ENCODE measurements at regions not wholly inside any gene's neighbourhood (a gene's known extent, or its start where the extent isn't known, plus 50 kb on each side); places are given as distances from the start of the nearest gene placed in this dataset.
"Not testable (repeated sequence)": the region's sequence is repeated elsewhere in the genome, so short reads cannot be mapped to it uniquely, and the experiment has no call there.

DNA sequence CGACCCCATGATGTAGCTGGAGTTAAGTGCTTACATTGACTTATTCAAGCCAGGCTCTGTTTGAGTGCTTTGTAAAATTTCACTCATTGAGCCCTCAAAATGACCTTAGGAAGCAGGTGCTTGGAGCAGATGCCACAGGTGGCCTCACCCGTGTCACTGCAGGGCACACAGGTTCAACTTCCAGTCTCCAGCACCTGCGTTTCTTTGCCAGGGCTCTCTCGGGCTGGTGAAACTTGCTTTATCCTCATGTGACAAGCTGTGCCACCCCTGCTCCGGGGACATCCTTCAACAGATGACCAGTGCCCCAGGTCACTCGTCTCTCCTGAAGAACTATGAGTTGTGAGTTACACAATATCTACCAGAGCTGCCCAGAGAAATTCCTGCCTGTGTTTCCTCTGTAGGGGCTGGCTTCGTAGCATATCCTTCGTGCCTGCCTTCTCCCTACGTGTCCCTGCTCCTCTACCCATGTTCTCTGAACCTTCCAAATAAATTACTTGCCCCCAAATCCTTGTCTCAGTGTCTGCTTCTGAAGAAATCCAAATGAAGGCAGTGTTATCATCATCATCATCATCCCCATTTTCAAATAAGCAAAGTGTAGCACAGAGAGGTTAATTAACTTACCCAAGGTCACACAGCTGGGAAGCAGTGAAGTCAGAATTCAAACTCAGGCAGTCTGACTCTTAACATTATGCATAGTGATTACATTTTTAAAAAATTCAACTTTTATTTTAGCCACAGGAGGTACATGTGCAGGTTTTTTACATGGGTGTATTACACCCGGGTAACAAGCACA, 352.5 kb downstream of the NPIPA8 start:
- no peak for DNase-seq (ENCODE audit: low read depth)

DNA sequence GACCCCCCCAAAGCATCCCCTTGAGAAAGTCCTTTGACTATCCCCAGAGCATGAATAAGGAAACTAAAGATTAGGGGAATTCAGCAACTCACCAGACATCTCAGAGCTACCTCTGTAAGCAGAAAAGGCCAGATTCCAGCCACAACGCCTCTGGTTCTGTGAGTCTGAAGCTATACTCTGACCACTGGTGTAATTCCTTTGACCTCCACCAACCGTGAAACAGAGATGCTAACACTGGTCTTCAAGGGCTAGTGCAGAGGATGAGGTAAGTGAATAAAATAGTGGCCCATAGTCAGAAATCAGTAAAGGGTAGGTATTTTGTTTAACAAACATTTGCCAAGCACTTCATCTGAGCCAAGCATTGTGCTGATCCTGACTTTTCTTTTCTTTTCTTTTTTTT, 353.4 kb downstream of the NPIPA8 start:
- no peak for DNase-seq (ENCODE audit: low read depth)

DNA sequence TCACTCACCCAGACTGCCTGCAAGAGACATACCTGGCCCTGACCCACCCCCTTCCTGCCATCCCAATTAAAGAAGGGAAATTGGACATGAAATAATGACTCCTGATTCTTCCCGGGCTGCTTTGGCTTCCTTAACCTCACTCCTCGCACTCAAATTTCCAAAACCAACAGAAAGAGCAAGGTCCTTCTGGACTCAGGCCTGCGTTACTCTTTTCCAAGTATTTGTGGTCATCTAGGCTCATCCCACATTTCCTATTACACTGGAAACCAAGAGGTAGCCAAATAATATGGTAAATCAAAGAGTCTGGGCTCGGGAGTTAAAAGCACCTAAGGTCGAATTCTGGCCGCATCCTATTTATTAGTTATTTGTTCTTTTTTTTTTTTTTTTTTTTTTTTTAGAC, 359.3 kb downstream of the NPIPA8 start:
- DNase-seq (ENCODE audit: low read depth), result no peak

DNA sequence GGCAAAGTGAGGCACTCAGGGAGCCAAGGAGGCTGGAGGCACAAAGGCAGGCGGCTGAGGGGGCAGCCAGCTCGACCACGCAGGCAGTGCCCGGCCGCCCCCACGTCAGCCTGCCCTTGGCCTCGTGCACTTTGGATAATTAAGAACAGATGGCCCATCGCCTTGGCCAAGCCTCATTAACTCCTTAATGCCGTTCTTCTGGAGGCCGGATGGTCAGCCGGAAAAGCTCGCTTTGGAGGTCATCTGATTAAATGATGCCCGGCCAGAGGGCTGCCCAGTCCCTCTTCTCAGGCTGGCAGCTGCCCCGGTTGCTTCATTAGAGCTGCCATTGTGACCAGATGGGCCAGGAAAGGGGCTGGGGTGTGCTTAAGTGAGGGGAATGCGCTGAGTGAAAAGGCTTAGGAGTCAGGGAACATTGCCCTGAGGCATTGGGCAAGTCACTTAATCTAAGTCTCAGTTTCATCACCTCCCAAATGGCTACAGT, 364.0 kb downstream of the NPIPA8 start:
- DNase-seq (ENCODE audit: low read depth), result no peak

DNA sequence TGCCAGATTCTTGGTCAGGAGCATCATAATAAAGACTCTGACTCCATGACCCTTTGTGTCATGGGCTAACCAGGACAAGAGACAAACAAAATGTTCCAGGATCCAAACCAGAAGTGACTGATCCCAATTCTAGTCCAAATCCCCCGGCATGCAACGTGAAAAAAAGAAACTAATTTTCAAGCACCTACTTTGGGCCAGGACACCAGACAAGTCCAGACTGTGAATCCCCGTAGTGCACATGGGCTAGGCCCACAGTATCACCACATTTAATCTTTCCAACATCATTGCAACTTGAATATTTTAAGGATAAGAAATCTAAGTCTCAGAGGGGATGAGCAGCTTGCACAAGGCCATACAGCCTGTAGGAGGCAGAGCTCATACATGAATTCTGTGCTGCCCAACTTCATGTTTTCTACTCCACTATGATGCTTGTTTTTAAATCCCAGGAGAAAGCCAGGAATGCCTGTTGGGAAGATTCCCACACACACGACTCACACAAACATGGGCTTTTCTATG, 365.7 kb downstream of the NPIPA8 start:
- DNase-seq (ENCODE audit: low read depth), result no peak

DNA sequence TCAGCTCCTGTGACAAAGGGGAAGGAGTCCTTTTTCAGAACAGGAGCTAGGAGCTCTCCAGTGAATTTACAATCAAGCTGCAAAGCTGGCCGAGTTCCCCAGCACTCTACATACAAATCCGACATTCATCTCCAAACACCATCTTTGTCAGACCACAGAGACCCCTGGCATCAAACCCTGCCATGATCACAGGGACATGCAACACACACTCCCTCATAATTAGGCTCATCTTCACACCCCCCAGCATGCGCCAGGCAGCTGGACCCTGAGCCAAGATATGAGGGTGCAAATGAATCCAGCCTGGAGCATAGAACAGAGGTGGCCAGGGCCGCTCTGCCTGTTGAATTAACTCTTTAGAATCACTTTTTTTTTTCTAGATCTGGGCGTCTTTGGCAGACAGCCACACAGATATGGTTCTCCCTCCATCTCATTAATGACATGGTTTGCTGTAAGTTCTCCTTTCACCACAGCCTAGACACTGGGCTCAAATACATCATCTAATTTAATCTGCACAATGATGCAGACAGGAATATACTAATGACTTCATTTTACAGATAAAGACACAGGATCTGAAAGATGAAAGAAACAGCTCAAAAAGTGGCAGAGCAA, 366.3 kb downstream of the NPIPA8 start:
- DNase-seq (ENCODE audit: low read depth), result no peak

DNA sequence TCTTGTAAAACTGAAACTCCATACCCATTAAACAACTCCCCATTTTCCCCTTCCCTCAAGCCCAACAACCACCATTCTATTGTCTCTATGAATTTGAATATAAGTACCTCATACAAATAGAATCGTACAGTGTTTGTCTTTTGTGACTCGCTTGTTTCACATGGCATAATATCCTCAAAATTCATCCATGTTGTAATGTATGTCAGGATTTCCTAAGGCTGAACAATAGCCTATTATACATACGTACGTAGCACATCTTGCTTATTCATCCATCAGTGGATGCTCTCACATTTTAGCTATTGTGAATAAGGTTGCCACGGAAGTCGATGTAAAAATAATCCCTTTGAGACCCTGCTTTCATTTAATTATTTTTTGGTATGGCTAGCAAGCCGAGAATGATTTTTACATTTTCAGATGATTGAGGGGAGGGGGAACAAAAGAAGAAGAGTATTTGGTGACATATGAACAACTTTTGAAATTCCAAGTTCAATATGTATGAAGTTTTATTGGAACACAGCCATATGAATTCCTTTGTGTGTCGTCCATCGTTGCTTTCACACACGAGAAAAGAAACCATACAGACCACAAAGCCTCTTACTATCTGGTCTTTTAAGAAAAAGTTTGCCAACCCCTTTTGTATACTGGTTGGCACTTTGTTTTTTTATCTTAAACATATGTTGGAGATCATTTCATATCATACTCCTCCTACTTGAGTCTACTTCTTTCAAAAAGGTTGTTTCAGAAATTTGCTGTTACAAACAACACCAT, 371.2 kb downstream of the NPIPA8 start:
- no peak for DNase-seq (ENCODE audit: low read depth)

DNA sequence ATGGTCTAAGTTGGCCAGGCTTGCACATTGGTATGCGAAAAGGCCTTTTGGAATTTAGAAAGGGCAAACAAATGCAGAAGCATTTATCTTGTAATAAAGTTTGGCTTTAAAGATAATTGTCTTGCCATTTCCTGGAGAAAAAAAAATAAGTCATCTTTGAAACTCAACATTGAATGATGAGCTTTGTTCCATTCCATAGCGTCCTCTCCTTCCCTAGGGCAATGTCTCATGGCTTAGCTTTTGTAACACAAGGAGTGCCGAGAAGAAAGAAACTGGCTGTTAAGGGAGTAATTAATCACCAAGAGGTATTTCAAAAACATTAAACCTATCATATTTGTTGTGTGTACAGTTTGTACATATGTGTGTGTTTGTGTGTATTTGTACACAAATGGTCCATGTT, 372.3 kb downstream of the NPIPA8 start:
- no peak for DNase-seq (ENCODE audit: low read depth)

DNA sequence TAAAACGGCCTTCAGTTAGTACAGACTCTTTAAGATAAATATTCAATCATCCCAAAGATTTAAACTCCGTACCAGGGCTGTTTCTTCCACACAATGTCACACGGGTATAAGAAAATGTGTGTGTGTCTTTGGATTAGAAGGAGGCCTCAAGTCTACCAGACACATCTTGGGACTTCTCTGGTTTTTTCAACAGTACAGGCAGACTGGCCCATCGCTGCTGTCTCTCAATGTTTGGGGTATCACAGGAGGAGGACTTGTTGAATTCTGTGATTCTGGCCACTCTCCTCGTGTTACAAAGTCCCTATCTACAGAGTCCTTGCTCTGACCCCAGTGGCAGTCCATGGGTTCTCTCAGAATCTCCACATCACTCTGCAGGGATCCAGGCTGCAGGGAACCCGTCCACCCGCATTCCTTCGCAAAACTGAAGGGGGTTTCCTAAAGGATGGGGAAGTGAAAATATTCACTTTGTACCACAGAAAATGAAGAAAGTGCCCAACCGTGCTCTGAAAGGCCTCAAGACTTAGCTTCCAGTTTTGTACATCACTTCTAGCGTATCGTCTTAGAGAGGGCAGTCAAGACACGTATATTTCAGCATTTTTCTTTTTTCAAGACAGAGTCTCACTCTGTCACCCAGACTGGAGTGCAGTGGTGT, 373.2 kb downstream of the NPIPA8 start:
- no peak for DNase-seq (ENCODE audit: low read depth)

DNA sequence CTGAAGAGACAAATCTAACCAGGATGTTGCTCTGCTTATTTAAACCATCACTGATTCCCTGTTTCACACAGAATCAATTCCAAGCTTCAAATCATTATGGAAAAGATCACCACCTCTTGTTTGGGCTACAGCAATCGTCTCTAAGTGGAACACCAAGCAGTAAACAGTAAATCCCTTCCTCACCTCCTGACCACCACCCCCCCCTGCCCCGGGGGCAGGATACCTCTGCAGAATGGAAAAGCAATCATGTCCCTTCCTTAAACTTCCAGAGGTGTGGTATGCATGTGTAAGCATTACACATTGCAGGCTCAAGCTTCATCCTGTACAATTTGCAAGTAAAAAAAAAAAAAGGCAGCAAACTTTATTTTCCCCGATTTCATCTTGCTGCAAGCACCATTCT, 373.8 kb downstream of the NPIPA8 start:
- no peak for DNase-seq (ENCODE audit: low read depth)

DNA sequence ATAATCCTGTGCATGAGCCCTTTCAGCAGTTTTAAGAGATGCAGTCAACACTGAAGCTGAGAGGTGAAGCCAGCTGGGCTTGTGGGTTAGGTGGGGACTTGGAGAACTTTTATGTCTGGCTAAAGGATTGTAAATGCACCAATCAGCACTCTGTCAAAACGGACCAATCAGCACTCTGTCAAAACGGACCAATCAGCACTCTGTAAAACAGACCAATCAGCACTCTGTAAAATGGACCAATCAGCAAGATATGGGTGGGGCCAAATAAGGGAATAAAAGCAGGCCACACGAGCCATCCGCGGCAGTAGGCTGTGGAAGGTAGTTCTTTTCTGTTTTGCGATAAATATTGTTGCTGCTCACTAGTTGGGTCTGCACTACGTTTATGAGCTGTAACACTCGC, 374.7 kb downstream of the NPIPA8 start:
- not testable (repeated sequence) for DNase-seq (ENCODE audit: low read depth)

DNA sequence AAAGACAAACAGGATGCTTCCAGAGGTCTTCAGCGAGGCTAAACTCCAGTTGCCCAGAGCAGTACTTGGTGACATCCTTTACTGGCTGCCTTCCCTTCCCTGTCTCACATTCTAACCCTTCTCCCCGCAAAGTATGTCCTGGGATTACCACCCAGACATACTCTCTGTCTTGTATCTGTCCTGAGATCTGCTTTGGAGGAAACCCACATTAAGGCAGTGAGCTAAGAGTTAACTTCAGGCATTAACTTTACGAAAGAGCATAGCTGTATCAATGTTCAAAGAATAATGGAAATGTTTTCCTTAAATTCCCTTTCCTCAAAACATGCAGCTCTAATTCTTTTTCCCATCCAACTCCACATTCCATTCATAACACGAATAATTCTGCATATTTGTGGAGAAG, 385.2 kb downstream of the NPIPA8 start:
- DNase-seq (ENCODE audit: low read depth), result no peak

DNA sequence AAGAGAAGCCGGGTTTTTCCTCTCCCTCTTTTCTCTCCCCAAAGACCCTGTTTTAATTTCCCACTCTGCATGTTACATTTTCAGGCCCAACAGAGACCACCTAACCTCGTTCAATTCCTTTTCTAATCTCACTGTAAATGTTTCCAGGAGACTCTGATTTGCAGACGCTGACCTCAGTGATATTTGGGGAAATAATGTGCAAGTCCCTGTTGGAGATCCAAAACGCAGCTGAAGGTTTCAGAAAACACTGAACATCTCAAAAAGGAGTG, 386.6 kb downstream of the NPIPA8 start:
- no peak for DNase-seq (ENCODE audit: low read depth)

DNA sequence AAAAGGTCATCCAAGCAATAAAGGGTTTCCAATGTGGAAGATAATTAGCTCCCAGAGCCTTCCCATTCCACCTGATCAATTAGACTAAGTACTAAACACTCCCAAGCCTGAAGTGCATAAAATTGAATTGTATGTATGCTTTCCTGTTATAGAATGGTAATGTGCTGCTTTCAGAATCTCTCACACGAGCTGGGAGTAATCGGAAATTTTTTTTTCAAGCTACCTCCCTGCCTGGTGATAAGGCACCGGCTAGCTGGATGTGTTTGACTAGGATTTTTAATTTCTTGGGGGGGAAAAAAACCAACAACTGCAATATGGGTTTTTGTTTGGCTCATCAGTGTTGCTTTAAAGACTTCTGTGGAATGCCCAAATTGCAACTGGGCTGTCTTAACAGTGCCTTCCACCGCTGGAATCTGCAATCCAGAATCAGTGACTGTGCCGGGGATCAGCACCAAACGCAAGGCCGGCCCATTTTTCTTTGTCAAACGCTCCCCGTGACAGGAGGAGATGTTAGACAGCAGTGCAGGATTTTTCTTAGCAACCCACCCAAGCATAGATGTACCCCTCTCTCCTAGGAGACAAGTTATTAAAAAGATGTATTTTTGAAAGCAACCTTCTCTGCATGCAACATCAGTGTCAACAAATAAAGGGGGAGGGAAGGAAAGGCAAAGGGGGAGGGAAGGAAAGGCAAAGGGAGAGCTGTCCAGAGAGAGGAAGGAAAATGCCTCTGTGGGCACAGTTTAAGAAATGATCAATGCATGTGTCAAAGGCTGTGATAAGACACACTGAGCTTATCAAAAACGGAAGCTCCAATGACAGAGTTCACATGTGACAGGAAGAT, 387.2 kb downstream of the NPIPA8 start:
- DNase-seq (ENCODE audit: low read depth), result no peak

DNA sequence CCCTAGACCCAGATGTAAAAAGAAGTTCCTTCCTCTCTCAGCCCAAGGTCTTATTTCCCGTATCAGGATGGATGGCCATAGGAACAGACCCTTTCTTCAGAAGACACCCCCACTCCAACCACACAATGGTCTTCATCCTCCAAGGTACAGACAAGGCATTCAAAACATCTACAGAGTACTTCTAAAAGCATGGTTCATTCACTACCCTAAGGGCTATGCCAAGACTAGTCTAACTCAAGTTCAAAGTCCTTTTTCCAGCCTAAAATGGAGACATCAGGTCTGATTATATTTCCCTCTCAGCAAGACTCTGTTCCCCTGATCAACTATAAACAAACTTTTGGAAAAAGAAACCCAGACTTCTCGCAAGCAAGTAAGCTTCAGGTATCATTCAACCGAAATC, 388.9 kb downstream of the NPIPA8 start:
- DNase-seq (ENCODE audit: low read depth), result no peak

DNA sequence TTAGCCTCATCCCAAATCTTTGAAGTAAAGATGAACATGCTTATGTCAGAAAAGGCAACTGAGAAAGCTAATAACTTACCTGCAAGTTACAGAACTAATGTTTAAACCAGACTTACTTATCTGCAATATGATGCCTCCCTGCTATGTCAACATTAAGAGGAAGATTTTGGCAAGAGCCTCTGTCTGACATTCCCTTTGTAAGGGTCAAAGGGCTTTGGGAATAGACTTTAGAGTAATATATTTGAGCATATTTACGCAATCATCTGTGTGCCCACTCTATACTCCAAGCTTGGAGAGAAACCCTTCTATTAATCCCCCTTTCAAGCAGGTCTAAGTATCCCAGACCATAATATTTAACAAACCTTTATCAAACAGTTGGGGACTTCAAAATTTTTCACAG, 389.4 kb downstream of the NPIPA8 start:
- no peak for DNase-seq (ENCODE audit: low read depth)

DNA sequence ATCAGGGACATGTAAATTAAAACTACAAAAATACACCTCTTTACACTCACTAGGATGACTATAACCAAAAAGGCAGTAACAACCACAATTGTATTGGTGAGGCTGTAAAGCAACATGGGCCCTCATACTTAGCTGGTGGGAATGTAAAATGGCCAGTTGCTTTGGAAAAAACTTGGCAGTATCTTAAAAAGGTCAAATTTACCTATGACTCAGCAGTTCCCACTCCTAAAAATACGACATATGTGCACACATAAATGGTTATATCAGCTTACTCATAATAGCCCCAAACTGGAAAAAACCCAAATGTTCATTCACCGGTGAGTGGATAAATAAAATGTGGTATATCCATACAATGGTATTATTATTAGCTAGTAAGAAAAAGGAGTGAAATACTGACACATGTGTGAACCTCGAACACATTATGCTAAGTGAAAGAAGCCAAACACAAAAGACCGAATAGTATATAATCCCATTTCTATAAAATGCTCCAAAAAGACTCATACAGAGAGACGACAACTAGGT, 391.4 kb downstream of the NPIPA8 start:
- no peak for DNase-seq (ENCODE audit: low read depth)

DNA sequence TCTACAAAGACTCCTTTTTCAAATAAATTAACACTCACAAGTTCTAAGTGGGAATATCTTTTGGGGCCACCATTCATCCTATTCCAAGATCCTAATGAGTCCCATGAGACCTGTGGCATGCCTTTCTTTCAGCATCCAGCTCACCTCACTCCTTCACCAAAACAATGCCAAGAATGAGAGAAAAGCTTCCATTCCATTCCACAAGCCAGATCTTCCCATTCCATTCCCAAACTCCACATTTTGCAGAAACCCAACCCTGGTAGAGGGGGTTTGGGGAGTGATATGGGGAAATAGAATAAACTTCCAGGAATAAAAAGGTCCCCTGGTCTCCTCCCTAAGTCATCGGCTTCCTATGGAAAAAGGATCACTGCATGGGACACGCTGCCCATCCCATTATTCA, 392.2 kb downstream of the NPIPA8 start:
- no peak for DNase-seq (ENCODE audit: low read depth)

DNA sequence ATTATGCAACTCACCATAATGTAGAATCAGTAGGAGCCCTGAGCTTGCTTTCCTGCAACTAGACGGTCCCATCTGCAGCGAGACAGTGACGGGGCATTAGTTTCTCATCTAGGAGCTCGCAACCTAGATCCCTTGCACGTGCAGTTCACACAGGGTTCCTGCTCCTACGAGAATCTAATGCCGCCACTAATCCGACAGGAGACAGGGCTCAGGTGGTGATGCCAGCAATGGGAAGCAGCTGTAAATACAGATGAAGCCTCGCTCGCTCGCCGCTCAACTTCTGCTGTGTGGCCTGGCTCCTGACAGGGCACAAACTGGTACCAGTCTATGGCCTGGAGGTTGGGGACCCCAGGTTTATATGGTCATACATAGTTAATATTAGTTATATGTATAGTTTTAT, 394.5 kb downstream of the NPIPA8 start:
- DNase-seq (ENCODE audit: low read depth), result no peak

DNA sequence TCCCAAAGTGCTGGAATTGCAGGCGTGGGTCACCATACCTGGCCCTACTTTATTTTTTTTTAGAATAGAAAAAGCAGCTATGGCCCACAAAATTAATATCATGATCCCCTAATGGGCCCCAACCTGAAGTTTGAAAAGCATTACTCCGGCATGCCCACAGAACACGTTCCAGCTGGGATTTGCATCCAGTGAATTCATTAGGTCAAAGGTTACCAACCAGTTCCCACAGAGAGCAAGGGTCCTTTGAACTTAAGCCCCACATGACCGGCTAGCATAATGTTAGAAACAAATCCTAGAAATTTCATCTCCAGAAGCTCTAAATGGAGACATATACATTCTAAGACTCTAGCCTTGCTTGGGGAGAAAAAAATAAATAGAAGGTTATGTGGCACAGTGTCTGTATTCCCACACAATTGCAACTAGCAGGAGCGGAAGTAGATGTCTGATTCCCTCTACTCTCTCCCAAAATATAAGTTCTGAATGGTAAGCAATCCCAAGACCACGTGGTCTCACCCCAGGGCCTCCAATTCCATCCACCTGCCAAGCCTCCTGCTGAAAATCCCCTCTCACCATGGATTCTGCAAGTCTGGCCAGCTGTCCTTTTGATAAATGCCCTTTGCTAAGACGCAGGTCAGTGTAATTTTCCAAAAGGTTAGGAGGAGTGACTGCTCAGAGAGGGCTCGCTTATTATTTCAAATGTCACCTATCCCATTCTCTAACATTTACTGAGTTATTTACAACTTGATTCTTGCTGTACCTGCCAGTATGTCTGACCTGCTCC, 395.8 kb downstream of the NPIPA8 start:
- DNase-seq (ENCODE audit: low read depth), result no peak

DNA sequence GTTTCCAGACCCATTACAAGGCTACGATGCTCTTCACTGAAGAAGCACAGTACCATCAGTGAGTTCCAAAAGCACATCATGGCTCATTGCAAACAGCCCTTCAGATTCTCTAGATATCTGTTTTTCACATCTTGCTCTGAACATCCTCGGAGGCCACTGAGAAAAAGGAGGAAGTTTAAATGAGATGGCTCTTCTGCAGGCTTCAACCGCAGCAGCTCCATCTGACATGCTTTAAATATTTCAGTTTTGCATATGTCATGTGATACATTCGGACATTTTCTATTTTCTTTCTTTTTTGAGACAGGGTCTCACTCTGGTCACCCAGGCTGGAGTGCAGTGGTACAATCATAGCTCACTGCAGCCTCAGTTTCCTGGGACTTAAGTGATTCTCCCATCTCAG, 396.8 kb downstream of the NPIPA8 start:
- no peak for DNase-seq (ENCODE audit: low read depth)
